ENCODE measurements at regions not wholly inside any gene's neighbourhood (a gene's known extent, or its start where the extent isn't known, plus 50 kb on each side); places are given as distances from the start of the nearest gene placed in this dataset.

DNA sequence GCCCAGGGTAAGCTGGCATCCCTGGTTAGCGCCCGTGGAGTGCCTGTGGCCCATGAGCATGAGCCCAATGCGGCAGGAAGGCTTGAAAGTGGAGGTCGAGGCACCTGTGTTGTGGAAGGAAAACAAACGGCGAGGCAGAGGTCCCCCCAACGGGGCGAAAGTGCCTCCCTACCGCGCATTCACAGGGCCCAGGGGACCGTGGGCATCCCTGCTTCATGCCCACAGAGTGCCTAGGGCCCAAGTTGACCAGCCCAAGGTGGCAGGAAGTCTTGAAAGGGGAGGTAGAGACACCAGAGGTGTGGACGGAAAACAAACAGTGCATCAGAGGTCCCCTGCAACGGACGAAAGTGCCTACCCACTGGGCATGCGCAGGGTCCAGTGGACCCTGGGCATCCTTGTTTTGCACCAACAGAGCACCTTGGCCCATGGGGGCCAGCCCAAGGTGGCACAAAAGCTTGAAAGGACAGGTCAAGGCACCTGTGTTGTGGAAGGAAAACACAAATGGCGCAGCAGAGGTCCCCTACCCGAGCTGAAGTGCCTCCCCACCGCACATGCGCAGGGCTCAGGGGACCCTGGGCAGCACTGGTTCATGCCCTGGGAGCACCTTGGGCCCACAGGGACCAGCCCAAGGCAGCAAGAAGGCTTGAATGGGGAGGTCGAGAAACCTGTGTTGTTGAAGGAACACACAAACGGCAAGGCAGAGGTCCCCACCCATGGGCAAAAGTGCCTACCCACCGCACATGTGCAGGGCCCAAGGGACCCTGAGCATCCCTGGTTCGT, 377.5 kb downstream of the ALG10 start:
- intact Hi-C loops (cut with micrococcal nuclease; ENCODE audit: unreplicated experiment) = no loop called here
- WGBS (ENCODE audit: insufficient coverage, insufficient replicate concordance, low lambda C conversion rate, missing lambda C conversion rate) = 44% methylated on average over 23 of the region's 23 CpGs
- Histone ChIP-seq H2AFZ (ENCODE audit: control insufficient read depth, low read depth, low read length) (no peak overlapping the region), H3K79me2 (ENCODE audit: control insufficient read depth, insufficient read depth, low read length) (no peaks in the 10 kb centered on the region), H3K27me3 (replicated peaks in 1 of 2; ENCODE audit: control insufficient read depth in 2 of 2, insufficient read depth in 2 of 2, low read length in 1 of 2) (no peaks in the 10 kb centered on the region), H3K4me1 (ENCODE audit: control insufficient read depth, insufficient read depth, low read length) (no peaks in the 10 kb centered on the region), H3K4me2 (ENCODE audit: control insufficient read depth, insufficient read depth) (no peak overlapping the region), H3K9me3 (replicated peaks; ENCODE audit: control insufficient read depth, insufficient read depth, low read length) (no peaks in the 10 kb centered on the region; the same call in 2 of the 3 replicates), H3K4me3 (no peak overlapping the region), H3K27ac (ENCODE audit: control insufficient read depth, insufficient read depth) (no peak overlapping the region), H3K9ac (ENCODE audit: control insufficient read depth, insufficient read depth, low read length) (no peak overlapping the region), H3K36me3 (ENCODE audit: control insufficient read depth in 2 of 2, insufficient read depth in 2 of 2, low read length in 1 of 2) (no peaks in the 10 kb centered on the region), H4K20me1 (ENCODE audit: control insufficient read depth, insufficient read depth) (no peaks in the 10 kb centered on the region)
- ChIA-PET RAD21 (ENCODE audit: unreplicated experiment) (no interaction called here), POLR2A (no interaction called here), SMC1A (ENCODE audit: uncharacterized antibody, unreplicated experiment) (no interaction called here), CTCF (no interaction called here)
- FAIRE-seq (no peak), ATAC-seq (no peak), DNase-seq (ENCODE audit: low read depth, low spot score) (no peak)
- in situ Hi-C loops (cut with MboI) = loop anchor here (25.0 kb wide), 1 partner anchor 113 kb away; no protein-coding TSS in a partner anchor
- BruUV-seq (replicated peaks) = no TSS peak
- TF ChIP-seq EZH2 (IDR thresholded peaks at IDR 0.05; ENCODE audit: borderline replicate concordance, control insufficient read depth, low read depth, low read length) (no peak), TAF1 (IDR thresholded peaks at IDR 0.05; ENCODE audit: borderline replicate concordance, low read depth, low read length) (no peak), CHD2 (IDR thresholded peaks at IDR 0.05; ENCODE audit: borderline replicate concordance, low read depth, low read length) (no peak), CBX3 (IDR thresholded peaks at IDR 0.05; ENCODE audit: borderline replicate concordance, low read depth) (no peak), NR2C1 (IDR thresholded peaks at IDR 0.05) (no peak), PAX5 (IDR thresholded peaks at IDR 0.05; ENCODE audit: borderline replicate concordance, low read depth, low read length) (no peak), TCF3 (IDR thresholded peaks at IDR 0.05; ENCODE audit: borderline replicate concordance, insufficient read depth, low read depth, low read length) (no peak), MXI1 (IDR thresholded peaks at IDR 0.05; ENCODE audit: low read depth, low read length) (no peak), NBN (IDR thresholded peaks at IDR 0.05) (no peak), EP300 (IDR thresholded peaks at IDR 0.05; ENCODE audit: borderline replicate concordance in 1 of 2, control insufficient read depth in 1 of 2, low read depth in 2 of 2, low read length in 2 of 2) (no peak), KLF5 (IDR thresholded peaks at IDR 0.05; ENCODE audit: partially characterized antibody) (no peak), STAT3 (IDR thresholded peaks at IDR 0.05; ENCODE audit: low read depth, low read length) (no peak), SREBF2 (IDR thresholded peaks at IDR 0.05; ENCODE audit: low read length) (no peak), ZNF274 (IDR thresholded peaks at IDR 0.05; ENCODE audit: insufficient read depth, insufficient read length) (no peak), IKZF1 (conservative IDR thresholded peaks at IDR 0.05) (no peak), FOXK2 (IDR thresholded peaks at IDR 0.05) (no peak), CBX5 (IDR thresholded peaks at IDR 0.05; ENCODE audit: low read depth) (no peak), NR2C2 (IDR thresholded peaks at IDR 0.05; ENCODE audit: borderline replicate concordance, control insufficient read depth, insufficient read length, low read depth) (no peak)
- TF ChIP-seq, protein P1, sequence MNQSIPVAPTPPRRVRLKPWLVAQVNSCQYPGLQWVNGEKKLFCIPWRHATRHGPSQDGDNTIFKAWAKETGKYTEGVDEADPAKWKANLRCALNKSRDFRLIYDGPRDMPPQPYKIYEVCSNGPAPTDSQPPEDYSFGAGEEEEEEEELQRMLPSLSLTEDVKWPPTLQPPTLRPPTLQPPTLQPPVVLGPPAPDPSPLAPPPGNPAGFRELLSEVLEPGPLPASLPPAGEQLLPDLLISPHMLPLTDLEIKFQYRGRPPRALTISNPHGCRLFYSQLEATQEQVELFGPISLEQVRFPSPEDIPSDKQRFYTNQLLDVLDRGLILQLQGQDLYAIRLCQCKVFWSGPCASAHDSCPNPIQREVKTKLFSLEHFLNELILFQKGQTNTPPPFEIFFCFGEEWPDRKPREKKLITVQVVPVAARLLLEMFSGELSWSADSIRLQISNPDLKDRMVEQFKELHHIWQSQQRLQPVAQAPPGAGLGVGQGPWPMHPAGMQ (IDR thresholded peaks at IDR 0.05; ENCODE audit: borderline replicate concordance) = no peak
- TF ChIP-seq, protein P2, sequence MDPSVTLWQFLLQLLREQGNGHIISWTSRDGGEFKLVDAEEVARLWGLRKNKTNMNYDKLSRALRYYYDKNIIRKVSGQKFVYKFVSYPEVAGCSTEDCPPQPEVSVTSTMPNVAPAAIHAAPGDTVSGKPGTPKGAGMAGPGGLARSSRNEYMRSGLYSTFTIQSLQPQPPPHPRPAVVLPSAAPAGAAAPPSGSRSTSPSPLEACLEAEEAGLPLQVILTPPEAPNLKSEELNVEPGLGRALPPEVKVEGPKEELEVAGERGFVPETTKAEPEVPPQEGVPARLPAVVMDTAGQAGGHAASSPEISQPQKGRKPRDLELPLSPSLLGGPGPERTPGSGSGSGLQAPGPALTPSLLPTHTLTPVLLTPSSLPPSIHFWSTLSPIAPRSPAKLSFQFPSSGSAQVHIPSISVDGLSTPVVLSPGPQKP (IDR thresholded peaks at IDR 0.05; ENCODE audit: low read depth, low read length) = no peak
